Hippocampal formation (tissue), 2 donors: ENCODE measurements at regions not wholly inside any gene's neighbourhood (a gene's known extent, or its start where the extent isn't known, plus 50 kb on each side); places are given as distances from the start of the nearest gene placed in this dataset.
"Not testable (repeated sequence)": the region's sequence is repeated elsewhere in the genome, so short reads cannot be mapped to it uniquely, and the experiment has no call there.

Experiments used
- DNase-seq, 2 donors: peaks; one replicate each; lab custom pipeline; 2025; lab: John Stamatoyannopoulos, UW

DNA sequence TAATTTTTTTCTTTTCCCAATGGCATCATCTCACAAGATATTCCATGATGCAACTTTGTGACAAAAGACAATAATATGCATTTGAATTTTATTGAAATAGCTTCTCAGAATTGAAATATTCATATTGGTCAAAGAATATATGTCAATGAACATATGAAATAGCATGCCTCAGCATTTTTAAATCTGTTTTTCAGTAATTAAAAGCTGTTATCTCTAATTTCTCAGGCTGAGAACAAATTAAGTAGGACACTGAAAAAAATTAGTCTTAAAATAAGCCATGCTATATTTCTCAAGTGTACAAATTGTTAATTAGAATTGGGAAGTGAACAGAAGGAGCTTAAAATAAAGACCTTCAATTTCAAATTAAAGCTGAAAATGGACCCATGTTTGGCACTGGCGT lies 570.1 kb downstream of the MFSD1 start:
- no peak for DNase-seq

GRCh38 chr3:159378396-159379194 lies 576.7 kb downstream of the MFSD1 start:
- DNase-seq, result no peak

- DNase-seq, result no peak
Observed at GRCh38 chr3:159380891-159381290, 579.0 kb downstream of the MFSD1 start.

GRCh38 chr3:159390656-159391212 lies 588.9 kb downstream of the MFSD1 start:
- DNase-seq, result no peak

DNA sequence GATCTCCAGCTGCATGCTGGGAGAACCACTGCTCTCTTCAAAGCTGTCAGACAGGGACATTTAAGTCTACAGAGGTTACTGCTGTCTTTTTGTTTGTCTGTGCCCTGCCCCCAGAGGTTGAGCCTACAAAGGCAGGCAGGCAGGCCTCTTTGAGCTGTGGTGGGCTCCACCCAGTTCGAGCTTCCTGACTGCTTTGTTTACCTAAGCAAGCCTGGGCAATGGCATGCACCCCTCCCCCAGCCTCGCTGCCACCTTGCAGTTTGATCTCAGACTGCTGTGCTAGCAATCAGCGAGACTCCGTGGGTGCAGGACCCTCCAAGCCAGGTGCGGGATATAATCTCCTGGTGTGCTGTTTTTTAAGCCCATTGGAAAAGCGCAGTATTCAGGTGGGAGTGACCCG lies 591.0 kb upstream of the IL12A start:
- DNase-seq, result not testable (repeated sequence)

DNA sequence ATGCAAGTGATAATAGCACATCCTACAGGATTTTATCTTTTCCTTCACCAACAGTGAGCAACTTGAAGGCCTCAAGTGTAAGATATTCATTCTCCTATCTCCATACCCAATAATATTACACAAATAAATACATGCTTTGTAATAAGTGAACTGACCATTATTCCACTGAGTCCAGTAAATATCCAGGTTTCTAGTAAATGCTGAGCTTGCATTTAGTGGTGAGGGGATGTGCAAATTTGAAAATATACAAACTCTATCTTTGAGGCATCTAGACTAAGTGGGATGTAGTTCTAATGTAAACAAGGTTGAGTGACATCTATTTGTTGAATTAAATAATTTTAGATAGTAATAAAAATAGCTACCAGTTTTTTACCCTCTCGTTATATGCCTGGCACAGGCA lies 587.6 kb upstream of the IL12A start:
- DNase-seq, result no peak

DNA sequence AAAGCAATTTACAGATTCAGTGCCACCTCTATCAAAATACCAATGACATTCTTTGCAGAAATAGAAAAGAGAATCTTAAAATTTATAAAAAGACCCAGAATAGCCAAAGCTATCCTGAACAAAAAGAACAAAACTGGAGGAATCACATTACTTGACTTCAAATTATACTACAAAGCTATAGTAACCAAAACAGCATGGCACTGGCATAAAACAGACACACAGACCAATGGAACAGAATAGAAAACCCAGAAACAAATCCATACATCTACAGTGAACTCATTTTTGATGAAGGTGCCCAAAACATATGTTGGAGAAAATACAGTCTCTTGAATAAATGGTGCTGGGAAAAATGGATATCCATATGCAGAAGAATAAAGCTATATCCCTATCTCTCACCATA lies 578.9 kb upstream of the IL12A start:
- DNase-seq, result not testable (repeated sequence)

DNA sequence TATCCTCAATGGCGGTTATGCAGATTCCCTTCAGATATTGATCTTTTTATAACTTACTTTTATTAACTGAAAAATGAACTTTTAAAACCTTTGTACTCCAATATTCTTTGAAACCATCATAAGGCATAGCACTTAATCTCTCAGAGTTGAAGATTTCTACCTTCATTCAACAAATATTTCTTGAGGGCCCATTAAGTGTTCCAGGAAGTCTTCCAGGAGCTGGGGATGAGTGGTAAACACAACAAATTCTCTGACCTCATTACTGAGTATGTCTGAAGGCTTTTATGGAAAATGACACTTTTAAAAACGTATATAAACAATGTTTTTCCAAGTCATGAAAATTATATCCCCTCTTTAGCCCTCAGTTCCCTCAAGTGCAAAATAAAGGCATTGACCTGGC lies 575.3 kb upstream of the IL12A start:
- DNase-seq, result no peak

DNA sequence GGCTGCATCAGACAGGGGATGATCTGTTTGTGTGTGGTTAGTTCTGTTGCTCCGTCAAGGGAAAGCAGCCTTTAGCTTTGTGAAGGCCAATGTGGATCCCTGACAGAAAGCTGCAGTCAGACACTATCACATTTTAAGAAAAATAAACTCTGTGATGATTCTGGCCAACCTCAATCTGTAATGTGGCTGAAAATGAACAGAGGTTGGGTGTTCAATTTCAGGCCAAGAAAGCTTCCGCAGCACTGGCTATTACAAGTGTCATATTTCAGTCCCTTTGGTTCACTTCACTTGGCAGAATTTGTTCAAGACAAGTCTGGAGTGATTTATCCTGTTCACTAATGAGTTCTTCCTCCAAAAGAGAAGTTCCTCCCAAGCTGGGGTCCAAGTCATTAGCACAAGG lies 571.8 kb upstream of the IL12A start:
- DNase-seq, result no peak

DNA sequence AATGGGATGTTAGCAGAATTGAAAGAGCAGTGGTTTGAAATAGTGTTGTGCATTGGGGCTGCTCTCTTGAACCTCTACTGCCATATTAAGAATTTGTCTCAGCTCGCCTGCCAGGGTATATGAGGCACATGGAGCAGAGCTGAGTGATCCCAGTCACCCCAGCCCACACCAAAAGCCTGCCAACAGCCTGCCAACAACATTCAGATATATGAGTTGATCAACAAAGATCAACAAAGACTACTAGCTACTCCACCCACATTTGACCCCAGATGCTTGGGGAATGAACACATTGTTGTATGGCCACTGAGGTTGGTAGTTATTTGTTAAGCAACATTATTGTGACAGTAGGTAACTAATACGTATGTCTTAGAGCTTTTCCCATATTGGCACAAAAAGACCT lies 570.9 kb upstream of the IL12A start:
- DNase-seq, result no peak

- DNase-seq, result no peak
Observed at GRCh38 chr3:159418571-159419526, 569.8 kb upstream of the IL12A start.

DNA sequence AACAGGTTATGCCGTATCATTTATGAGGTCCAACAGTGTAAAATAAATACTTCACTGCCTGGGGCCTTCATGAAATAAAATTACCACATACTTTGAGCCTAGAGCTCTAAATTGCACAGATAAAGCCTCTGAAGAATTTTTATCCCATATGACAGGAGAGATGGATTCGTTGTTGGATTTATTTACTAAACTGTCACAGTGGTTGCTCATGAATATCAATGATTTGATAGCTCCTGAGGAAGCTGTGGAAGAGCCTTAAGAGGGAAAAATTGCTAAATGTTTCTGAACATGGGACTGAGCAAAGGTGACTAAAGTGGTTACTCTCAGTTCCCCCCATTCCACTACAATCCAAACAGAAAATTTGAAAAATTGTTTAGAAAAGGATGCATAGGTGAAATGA lies 558.9 kb upstream of the IL12A start:
- DNase-seq, result no peak

DNA sequence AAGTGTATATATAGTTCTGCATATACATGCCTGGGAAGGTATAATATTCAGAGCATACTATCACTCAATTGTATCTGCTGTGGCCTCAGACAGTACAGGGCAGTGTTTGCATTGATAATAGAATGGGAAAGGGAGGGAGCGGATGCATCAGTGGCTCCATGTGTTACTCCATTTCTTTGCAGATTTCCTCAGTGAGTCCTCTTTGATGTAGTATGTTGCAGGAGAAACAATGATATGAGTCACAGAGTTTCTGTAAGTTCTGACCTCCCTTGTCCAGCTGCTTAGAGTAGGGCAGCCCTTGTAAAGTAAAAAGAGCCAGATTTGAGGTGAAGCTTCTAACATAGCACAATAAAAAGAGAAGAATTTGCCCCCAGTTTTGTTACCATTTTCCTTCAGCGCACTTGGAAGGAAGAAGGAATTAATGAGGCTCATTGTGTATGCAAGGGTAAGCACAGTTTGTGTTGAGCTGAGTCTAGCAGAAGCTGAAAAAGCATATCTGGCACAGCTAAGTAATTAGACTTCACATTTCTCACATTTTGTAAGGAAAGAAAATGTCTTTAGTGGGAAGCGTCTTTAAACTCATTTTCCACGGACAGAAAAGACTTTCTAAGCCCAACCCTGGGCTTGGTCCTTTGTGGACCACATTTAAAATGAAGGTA lies 555.8 kb upstream of the IL12A start:
- DNase-seq, result peak in 1 of 2 donors; percentile 80

DNA sequence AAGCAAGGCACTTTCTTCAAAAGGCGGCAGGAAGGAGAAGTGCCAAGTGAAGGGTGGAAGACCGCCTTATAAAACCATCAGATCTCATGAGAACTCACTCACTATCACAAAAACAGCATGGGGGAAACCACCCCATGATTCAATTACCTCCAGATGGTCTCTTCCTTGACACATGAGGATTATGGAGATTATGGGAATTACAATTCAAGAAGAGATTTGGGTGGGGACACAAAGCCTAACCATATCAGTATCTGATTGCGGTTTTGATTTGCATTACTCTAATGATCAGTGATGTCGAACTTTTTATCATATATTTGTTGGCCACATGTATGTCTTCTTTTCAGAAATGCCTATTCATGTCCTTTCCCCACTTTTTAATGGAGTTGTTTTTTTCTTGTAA lies 549.3 kb upstream of the IL12A start:
- no peak for DNase-seq

- no peak for DNase-seq
Observed at GRCh38 chr3:159441279-159441678, 547.4 kb upstream of the IL12A start.

- no peak for DNase-seq
Observed at GRCh38 chr3:159443266-159443665, 545.4 kb upstream of the IL12A start.

DNA sequence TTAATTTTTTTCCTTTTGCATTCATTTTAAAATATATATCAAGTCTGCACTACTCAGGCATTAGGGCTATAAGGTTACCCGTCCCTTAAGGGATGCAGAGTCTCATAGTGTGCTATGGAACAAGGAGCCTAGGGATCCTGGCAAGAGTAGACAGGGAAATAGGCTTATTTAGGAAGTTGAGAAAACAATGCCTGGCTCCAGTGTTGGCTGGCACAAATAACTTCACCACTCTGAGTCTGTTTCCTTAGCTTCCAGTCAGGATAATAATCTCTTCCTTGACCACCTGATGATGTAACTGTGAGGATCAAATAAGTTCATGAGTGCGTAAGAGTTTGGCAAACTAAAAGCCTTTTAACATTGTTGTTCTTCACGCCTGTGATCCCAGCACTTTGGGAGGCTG lies 540.8 kb upstream of the IL12A start:
- DNase-seq, result no peak

DNA sequence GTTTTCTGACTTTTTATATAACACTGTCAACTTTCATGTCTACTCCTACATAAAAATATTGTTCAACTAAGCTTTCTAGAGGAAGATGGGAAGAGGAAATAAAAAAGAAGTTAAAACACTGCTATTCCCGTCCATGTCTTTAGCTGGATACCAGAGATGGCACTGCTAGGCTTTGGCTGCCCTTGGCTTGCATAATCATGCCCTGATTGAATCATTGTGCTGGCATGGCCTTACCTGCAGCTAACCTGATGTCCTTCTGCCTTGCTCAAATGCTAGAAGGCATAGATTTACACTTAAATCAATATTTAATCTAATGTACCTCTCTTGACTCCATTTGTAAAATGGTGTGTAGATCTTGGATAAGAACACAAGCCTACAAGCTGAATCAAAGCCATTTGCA lies 539.7 kb upstream of the IL12A start:
- no peak for DNase-seq

DNA sequence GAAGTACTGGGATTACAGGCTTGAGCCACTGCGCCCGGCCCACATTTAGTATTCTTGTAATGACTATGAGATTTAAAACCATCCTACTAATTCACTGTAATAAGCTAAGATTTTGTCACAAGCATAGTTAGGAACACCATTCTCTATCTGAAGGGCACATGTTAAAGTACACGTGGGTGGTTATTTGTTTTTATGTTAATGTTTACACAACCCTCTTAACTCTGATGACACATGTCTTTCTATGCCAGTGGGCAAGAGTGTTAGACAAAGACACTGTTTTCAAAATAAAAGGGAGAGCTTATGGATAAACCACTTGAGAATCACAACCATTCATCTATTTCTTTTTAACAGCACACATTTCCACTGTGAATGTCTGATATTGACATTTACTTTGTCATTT lies 537.6 kb upstream of the IL12A start:
- no peak for DNase-seq

- DNase-seq, result no peak
Observed at GRCh38 chr3:159451482-159451881, 537.2 kb upstream of the IL12A start.

DNA sequence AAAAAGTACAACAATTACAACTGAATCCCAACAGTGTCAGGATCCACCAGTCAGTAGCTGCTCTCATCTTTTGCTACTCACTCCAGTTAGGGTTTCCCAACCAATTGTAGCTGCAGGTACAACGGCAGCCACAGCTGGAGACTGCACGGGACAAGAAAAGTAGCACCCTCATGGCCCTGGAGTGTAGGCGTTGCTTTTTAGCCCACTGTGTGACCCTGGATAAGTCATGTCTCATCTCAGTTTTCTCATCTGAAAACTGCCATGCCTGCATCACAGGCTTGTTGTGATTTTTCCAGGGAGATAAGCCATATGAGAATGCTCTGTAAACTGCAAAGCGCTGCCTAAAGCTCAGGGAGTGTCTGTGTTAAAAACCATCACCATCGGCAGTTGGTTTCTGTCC lies 535.6 kb upstream of the IL12A start:
- no peak for DNase-seq

DNA sequence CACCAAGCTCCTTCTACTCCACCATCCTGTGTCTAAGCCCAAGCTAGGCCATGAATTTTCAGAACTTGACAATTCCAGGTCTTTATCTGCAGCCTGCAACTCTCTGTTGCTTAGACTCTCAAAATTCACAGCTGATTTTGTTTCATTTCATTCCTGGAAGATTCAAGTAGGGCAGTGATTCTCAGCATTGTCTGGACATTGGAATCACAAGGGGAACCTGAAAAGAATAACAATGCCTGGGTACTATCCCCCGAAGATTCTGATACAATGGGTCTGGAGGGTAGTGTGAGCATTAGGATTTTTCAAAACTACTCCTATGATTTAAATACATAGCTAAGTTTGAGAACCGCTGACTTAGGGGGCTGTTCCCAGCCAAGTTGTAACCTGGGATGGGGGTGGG lies 534.7 kb upstream of the IL12A start:
- no peak for DNase-seq
